ENCODE measurements at regions not wholly inside any gene's neighbourhood (a gene's known extent, or its start where the extent isn't known, plus 50 kb on each side); places are given as distances from the start of the nearest gene placed in this dataset.

DNA sequence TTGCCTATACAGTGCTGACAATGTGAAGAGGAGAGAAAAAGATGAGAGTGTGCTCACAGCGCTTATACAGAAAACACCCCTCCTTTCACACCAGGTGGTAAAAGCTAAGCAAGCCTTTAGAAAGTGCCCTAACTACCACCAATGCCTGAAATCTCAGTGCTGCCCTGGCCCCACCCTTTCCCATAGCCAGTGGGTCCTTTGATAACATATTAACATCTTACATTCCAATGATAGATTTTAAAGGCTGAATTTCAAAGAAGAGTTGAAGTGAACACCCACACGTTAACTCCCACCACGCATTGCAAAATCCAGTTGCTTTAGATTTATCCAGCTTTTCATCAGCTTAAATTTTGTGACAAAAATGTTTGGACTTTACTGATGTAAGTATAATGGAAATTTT lies 58.1 kb upstream of the SSX2IP start:
- H3K4me3 Mint-ChIP-seq = no peak overlapping the region
- ChIA-PET CTCF (interaction anchor here (0.9 to 1.4 kb wide), 3 partner anchors 34 to 306 kb away, joined by 3 to 5 read pairs (median 3); no protein-coding TSS in a partner anchor), POLR2A (interaction anchor here (0.9 kb wide), 1 partner anchor 79 kb away, joined by 3 read pairs; no protein-coding TSS in a partner anchor)
- no peak for DNase-seq
- H3K27ac Mint-ChIP-seq = no peak overlapping the region
- peaks cover 10% of the 10 kb centered on the region for H3K4me1 Mint-ChIP-seq (ENCODE audit: low read depth)
- intact Hi-C loops (cut with micrococcal nuclease) = loop anchor here (2.0 kb wide), 1 partner anchor 58 kb away; the partner anchor contains the start of gene SSX2IP
- peaks cover 22% of the 10 kb centered on the region for H3K27me3 Mint-ChIP-seq
- no peaks in the 10 kb centered on the region for H3K9me3 Mint-ChIP-seq
- H3K36me3 Mint-ChIP-seq = no peaks in the 10 kb centered on the region

DNA sequence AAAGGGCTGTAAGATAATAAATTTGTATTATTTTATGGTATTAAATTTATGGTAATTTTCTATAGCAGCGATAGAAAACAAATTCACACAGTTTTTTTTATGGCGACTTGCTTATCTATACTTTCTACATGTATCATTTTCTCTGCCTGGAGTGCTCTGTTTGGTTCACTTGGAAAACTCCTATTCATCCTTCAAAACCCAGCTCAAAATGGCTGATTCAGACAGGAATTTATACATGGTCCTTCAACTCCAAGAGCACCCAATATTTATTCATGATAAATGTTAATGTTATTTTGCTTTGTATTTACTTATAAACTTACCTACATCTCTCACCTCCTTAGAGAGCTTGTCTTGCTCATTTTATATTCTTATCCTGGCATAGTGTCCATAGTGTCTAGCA lies 55.6 kb upstream of the SSX2IP start:
- CTCF ChIA-PET = interaction anchor here (0.7 kb wide), 1 partner anchor 37 kb away, joined by 3 read pairs; no protein-coding TSS in a partner anchor

DNA sequence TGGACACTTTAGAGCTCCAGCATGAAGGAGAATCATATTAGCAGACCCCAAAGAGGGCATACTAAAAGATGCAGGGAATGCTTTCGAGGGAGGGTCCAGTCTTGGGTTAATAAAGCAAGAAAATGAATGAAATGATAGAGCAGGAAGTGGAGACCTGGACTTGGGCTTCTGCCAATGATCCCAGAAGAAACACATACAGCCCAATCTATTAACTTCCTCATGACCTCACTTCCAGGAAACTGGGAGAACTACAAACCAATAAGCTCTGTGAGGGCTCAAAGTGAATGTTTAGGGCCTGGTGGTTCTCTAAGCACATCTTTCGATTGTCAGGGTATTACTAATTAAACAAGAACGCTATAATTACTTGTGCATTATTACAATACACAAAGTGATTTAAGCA lies 53.6 kb upstream of the SSX2IP start:
- no peak for DNase-seq
- no peak overlapping the region for H3K4me3 Mint-ChIP-seq
- no peaks in the 10 kb centered on the region for H3K27me3 Mint-ChIP-seq
- intact Hi-C loops (cut with micrococcal nuclease) = no loop called here
- H3K27ac Mint-ChIP-seq = no peak overlapping the region
- H3K36me3 Mint-ChIP-seq = no peaks in the 10 kb centered on the region
- POLR2A ChIA-PET = no interaction called here
- peaks cover 18% of the 10 kb centered on the region for H3K4me1 Mint-ChIP-seq (ENCODE audit: low read depth)
- no peaks in the 10 kb centered on the region for H3K9me3 Mint-ChIP-seq
- CTCF ChIA-PET = interaction anchor here (1.1 to 4.5 kb wide), 4 partner anchors 9 to 301 kb away, joined by 3 to 19 read pairs (median 7); no protein-coding TSS in a partner anchor

More for the DNA sequence above, 55.6 kb upstream of the SSX2IP start:
- no peaks in the 10 kb centered on the region for H3K9me3 Mint-ChIP-seq
- no peak overlapping the region for H3K27ac Mint-ChIP-seq
- peaks cover 11% of the 10 kb centered on the region for H3K27me3 Mint-ChIP-seq
- H3K36me3 Mint-ChIP-seq = no peaks in the 10 kb centered on the region
- H3K4me3 Mint-ChIP-seq = no peak overlapping the region
- POLR2A ChIA-PET = no interaction called here
- DNase-seq = no peak
- intact Hi-C loops (cut with micrococcal nuclease) = no loop called here
- peaks cover 23% of the 10 kb centered on the region for H3K4me1 Mint-ChIP-seq (ENCODE audit: low read depth)

DNA sequence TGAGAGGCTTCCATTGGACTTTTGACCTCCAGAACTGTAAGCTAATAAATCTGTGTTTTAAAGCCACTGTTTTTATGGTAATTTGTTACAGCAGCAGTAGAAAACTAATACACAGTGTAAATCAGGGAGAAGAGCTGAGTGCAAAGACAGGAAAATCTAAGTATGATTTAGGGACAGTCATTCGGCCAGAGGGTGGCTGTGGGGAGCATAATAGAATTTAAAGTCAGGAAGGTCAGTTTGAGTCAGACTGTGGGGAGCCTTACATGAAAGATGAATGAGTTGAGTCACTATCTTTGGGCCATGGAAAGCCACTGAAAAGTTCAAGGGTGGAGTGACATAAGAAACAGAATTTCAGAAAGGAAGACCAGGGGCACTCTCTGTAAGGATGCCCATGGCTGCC lies 52.4 kb upstream of the SSX2IP start:
- H3K9me3 Mint-ChIP-seq = no peaks in the 10 kb centered on the region
- no peak overlapping the region for H3K4me3 Mint-ChIP-seq
- peaks cover 17% of the 10 kb centered on the region for H3K4me1 Mint-ChIP-seq (ENCODE audit: low read depth)
- peaks cover 3% of the 10 kb centered on the region for H3K27me3 Mint-ChIP-seq
- no peak overlapping the region for H3K27ac Mint-ChIP-seq
- ChIA-PET CTCF (interaction anchor here (1.1 to 4.5 kb wide), 4 partner anchors 11 to 300 kb away, joined by 3 to 19 read pairs (median 7); no protein-coding TSS in a partner anchor), POLR2A (no interaction called here)
- H3K36me3 Mint-ChIP-seq = no peaks in the 10 kb centered on the region
- DNase-seq = peak; percentile 46
- intact Hi-C loops (cut with micrococcal nuclease) = no loop called here

DNA sequence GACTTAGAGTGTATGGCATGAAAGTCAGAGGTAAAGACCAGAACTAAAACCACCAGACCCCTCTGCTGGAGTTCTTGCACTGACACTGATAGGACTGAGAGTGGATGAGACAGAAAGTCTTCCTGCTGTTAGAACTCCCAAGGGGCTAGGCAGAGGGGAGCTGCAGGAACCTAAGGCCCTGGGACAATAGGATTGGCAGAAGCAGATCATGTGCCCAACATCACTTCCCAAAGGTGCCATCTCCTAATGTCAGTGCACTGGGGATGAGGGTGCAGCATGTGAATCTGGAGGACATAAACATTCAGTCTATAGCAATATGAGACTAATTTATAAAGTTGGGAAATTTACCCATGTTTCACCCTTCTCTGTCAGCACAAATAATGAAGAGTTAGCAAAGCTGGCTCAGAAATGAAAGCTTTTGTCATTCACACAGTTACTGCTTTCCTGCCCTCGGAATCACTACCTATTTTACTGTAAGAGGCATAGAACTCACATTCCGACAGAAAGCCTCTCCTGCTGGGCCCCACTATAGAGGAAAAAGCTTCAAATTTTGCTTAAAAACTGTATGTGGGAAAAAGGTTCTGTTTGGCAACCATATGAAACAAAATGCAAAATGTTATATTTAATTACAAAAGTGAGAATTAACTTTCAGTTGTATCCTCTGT lies 49.9 kb upstream of the SSX2IP start:
- ChIA-PET CTCF (interaction anchor here (0.9 to 4.5 kb wide), 4 partner anchors 13 to 51 kb away, joined by 3 to 19 read pairs (median 9); no protein-coding TSS in a partner anchor), POLR2A (interaction anchor here (0.6 kb wide), 1 partner anchor 11 kb away, joined by 3 read pairs; no protein-coding TSS in a partner anchor)
- Mint-ChIP-seq H3K36me3 (no peaks in the 10 kb centered on the region), H3K4me1 (ENCODE audit: low read depth) (peaks cover 17% of the 10 kb centered on the region), H3K27ac (no peak overlapping the region), H3K4me3 (no peak overlapping the region), H3K27me3 (peaks cover 12% of the 10 kb centered on the region), H3K9me3 (no peaks in the 10 kb centered on the region)
- intact Hi-C loops (cut with micrococcal nuclease) = no loop called here
- DNase-seq = no peak
